Stimulated activated CD8-positive, alpha-beta memory T cell treated with anti-CD3 and anti-CD28 coated beads, Interleukin-4, amount 100 ng/mL, for 24 hours (primary cell): ENCODE measurements at regions not wholly inside any gene's neighbourhood (a gene's known extent, or its start where the extent isn't known, plus 50 kb on each side); places are given as distances from the start of the nearest gene placed in this dataset.

ENCODE experiments used
- DNase-seq: peaks from one replicate; pipeline ENCODE4 v3.0.0-alpha.2; 2020; ENCODE audit warnings: low read depth

GRCh38 chr6:108751851-108752732, 96.1 kb upstream of the ARMC2 start:
- DNase-seq, result no peak

GRCh38 chr6:108752733-108753590, 95.3 kb upstream of the ARMC2 start:
- no peak for DNase-seq

- DNase-seq, result no peak
These were observed 92.7 kb upstream of the ARMC2 start for GRCh38 chr6:108755257-108756240.

- no peak for DNase-seq
These were observed 90.9 kb upstream of the ARMC2 start for GRCh38 chr6:108757357-108757756.

- DNase-seq, result no peak
These were observed 89.3 kb upstream of the ARMC2 start for GRCh38 chr6:108758884-108759283.

- no peak for DNase-seq
These were observed 87.8 kb upstream of the ARMC2 start for GRCh38 chr6:108760126-108761050.

- no peak for DNase-seq
These were observed 85.8 kb upstream of the ARMC2 start for GRCh38 chr6:108762394-108762793.

GRCh38 chr6:108763931-108764579, 84.2 kb upstream of the ARMC2 start:
- DNase-seq, result no peak

GRCh38 chr6:108764580-108764950, 83.7 kb upstream of the ARMC2 start:
- no peak for DNase-seq

GRCh38 chr6:108765495-108765894, 82.7 kb upstream of the ARMC2 start:
- DNase-seq, result no peak

- no peak for DNase-seq
These were observed 81.8 kb upstream of the ARMC2 start for GRCh38 chr6:108766419-108766818.

GRCh38 chr6:108766886-108767285, 81.3 kb upstream of the ARMC2 start:
- no peak for DNase-seq

GRCh38 chr6:108767418-108768165, 80.6 kb upstream of the ARMC2 start:
- no peak for DNase-seq

- no peak for DNase-seq
These were observed 80.1 kb upstream of the ARMC2 start for GRCh38 chr6:108768166-108768555.

- DNase-seq, result no peak
These were observed 79.3 kb upstream of the ARMC2 start for GRCh38 chr6:108768792-108769524.

- no peak for DNase-seq
These were observed 76.8 kb upstream of the ARMC2 start for GRCh38 chr6:108771421-108771820.

- DNase-seq, result no peak
These were observed 73.7 kb upstream of the ARMC2 start for GRCh38 chr6:108774555-108774954.

- DNase-seq, result no peak
These were observed 70.7 kb upstream of the ARMC2 start for GRCh38 chr6:108777536-108777935.
